ENCODE measurements at regions not wholly inside any gene's neighbourhood (a gene's known extent, or its start where the extent isn't known, plus 50 kb on each side); places are given as distances from the start of the nearest gene placed in this dataset.
"Not testable (repeated sequence)": the region's sequence is repeated elsewhere in the genome, so short reads cannot be mapped to it uniquely, and the experiment has no call there.

- no peaks in the 10 kb centered on the region for H3K27me3 ChIP-seq (ENCODE audit: control insufficient read depth in 1 of 2, insufficient read depth in 2 of 2, low read length in 2 of 2)
- H3K4me3 ChIP-seq (ENCODE audit: low read length in 2 of 2), result no peak overlapping the region
- no peaks in the 10 kb centered on the region for H3K9me3 ChIP-seq (ENCODE audit: control insufficient read depth in 2 of 2, low read length in 2 of 2)
- no peaks in the 10 kb centered on the region for H3K36me3 ChIP-seq (ENCODE audit: control insufficient read depth in 2 of 2, insufficient read depth in 2 of 2, low read length in 2 of 2)
- H3K4me1 ChIP-seq (ENCODE audit: control insufficient read depth, insufficient read depth, low read length), result no peaks in the 10 kb centered on the region
- H3K9ac ChIP-seq (ENCODE audit: low read length in 2 of 2), result no peak overlapping the region
- no peak overlapping the region for H3K27ac ChIP-seq (ENCODE audit: low read length)
Observed at GRCh38 chr6:74181471-74181870, 485.5 kb downstream of the CD109 start.

DNA sequence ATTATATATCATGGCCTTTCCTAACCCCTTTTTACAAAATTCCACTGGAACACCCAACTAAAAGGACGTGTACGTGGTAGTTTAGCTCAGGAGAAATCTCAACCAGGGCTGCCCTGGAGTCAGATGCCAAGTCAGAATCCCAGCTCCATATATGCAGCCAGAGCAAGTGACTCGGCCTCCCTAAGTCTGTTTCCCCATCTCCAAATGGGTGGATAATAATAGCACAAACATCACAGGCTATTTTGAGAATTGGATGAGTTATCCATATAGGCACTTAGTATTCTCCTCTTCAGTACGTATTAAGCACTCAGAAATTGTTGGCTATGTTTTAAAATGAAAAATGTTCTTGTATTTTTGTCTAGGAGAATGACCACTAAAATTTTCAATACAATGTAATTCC lies 481.5 kb downstream of the CD109 start:
- Histone ChIP-seq H3K4me1 (ENCODE audit: control insufficient read depth, insufficient read depth, low read length) (no peaks in the 10 kb centered on the region), H3K27me3 (ENCODE audit: control insufficient read depth in 1 of 2, insufficient read depth in 2 of 2, low read length in 2 of 2) (no peaks in the 10 kb centered on the region), H3K36me3 (ENCODE audit: control insufficient read depth in 2 of 2, insufficient read depth in 2 of 2, low read length in 2 of 2) (no peaks in the 10 kb centered on the region), H3K9ac (ENCODE audit: low read length in 2 of 2) (no peak overlapping the region), H3K27ac (ENCODE audit: low read length) (no peak overlapping the region), H3K9me3 (ENCODE audit: control insufficient read depth in 2 of 2, low read length in 2 of 2) (no peaks in the 10 kb centered on the region), H3K4me3 (ENCODE audit: low read length in 2 of 2) (no peak overlapping the region)

DNA sequence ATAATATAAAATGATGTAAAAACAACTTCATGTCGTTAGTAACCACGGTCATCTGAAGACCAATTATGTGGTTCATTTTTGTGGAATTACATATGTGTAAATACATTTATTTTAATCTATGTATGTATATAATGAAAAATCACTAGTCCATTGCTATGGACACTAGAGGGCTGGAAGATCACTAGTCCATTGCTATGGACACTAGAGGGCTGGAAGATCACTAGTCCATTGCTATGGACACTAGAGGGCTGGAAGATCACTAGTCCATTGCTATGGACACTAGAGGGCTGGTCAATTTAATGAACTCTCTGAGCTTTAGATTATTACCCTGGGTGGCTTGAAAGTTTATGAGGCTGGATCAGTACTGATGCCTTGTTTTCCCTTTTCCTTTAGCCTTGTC lies 474.5 kb downstream of the CD109 start:
- not testable (repeated sequence) for H3K9ac ChIP-seq (ENCODE audit: low read length in 2 of 2); H3K36me3 ChIP-seq (ENCODE audit: control insufficient read depth in 2 of 2, insufficient read depth in 2 of 2, low read length in 2 of 2); H3K9me3 ChIP-seq (ENCODE audit: control insufficient read depth in 2 of 2, low read length in 2 of 2); H3K27ac ChIP-seq (ENCODE audit: low read length); H3K27me3 ChIP-seq (ENCODE audit: control insufficient read depth in 1 of 2, insufficient read depth in 2 of 2, low read length in 2 of 2); H3K4me1 ChIP-seq (ENCODE audit: control insufficient read depth, insufficient read depth, low read length); H3K4me3 ChIP-seq (ENCODE audit: low read length in 2 of 2)

DNA sequence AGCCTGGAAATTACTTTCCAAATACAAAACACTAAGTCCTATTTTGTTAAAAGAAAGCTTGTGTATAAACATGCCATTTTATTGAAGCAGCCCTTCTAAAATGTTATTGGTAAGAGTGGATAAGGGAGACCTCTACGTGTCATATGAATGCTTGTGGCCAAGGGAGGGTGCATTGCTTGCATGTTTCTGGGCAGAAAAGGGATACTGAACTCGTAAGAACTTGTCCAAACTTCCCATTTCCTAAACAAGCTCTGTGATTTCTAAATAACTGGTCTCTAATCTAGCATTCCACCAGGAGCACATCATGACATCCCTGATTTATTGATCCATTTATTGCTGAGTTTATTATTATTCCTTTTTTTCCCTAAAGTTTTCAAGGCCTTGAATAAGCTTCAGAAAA lies 474.1 kb downstream of the CD109 start:
- Histone ChIP-seq H3K36me3 (ENCODE audit: control insufficient read depth in 2 of 2, insufficient read depth in 2 of 2, low read length in 2 of 2) (no peaks in the 10 kb centered on the region), H3K27ac (ENCODE audit: low read length) (peak overlapping the region; percentile 12), H3K4me3 (ENCODE audit: low read length in 2 of 2) (no peak overlapping the region), H3K27me3 (ENCODE audit: control insufficient read depth in 1 of 2, insufficient read depth in 2 of 2, low read length in 2 of 2) (no peaks in the 10 kb centered on the region), H3K9me3 (ENCODE audit: control insufficient read depth in 2 of 2, low read length in 2 of 2) (no peaks in the 10 kb centered on the region), H3K9ac (ENCODE audit: low read length in 2 of 2) (no peak overlapping the region), H3K4me1 (ENCODE audit: control insufficient read depth, insufficient read depth, low read length) (peaks cover 8% of the 10 kb centered on the region)

DNA sequence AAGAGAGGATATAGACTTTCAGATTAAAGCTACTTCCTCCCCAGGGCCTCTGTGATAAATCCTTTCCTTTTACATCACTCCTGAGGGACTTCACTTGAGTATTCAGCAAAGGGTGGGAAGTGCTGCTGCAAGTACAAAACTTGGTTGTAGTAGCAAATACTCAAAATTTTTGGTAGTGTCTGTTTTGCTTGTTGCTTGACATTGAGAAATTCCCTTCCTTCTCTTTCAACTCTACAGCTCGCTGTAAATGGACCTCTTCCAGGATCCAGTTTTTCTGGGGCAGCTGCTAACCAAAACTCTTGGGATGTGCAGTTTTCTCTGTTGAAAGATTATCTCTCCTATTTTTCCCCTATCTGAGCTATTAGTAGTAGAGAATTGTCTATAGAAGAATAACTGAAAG lies 472.0 kb downstream of the CD109 start:
- Histone ChIP-seq H3K4me1 (ENCODE audit: control insufficient read depth, insufficient read depth, low read length) (peaks cover 8% of the 10 kb centered on the region), H3K27me3 (ENCODE audit: control insufficient read depth in 1 of 2, insufficient read depth in 2 of 2, low read length in 2 of 2) (no peaks in the 10 kb centered on the region), H3K36me3 (ENCODE audit: control insufficient read depth in 2 of 2, insufficient read depth in 2 of 2, low read length in 2 of 2) (no peaks in the 10 kb centered on the region), H3K4me3 (ENCODE audit: low read length in 2 of 2) (no peak overlapping the region), H3K9ac (ENCODE audit: low read length in 2 of 2) (no peak overlapping the region), H3K9me3 (ENCODE audit: control insufficient read depth in 2 of 2, low read length in 2 of 2) (no peaks in the 10 kb centered on the region), H3K27ac (ENCODE audit: low read length) (peak overlapping the region; percentile 69)

- peak overlapping the region; percentile 69 for H3K27ac ChIP-seq (ENCODE audit: low read length)
- H3K4me1 ChIP-seq (ENCODE audit: control insufficient read depth, insufficient read depth, low read length), result peaks cover 8% of the 10 kb centered on the region
- H3K36me3 ChIP-seq (ENCODE audit: control insufficient read depth in 2 of 2, insufficient read depth in 2 of 2, low read length in 2 of 2), result no peaks in the 10 kb centered on the region
- no peaks in the 10 kb centered on the region for H3K9me3 ChIP-seq (ENCODE audit: control insufficient read depth in 2 of 2, low read length in 2 of 2)
- peak overlapping the region in 1 of 2 donors; percentile 8 for H3K4me3 ChIP-seq (ENCODE audit: low read length in 2 of 2)
- no peak overlapping the region for H3K9ac ChIP-seq (ENCODE audit: low read length in 2 of 2)
- H3K27me3 ChIP-seq (ENCODE audit: control insufficient read depth in 1 of 2, insufficient read depth in 2 of 2, low read length in 2 of 2), result no peaks in the 10 kb centered on the region
Observed at GRCh38 chr6:74167511-74167910, 471.5 kb downstream of the CD109 start.

- Histone ChIP-seq H3K4me3 (ENCODE audit: low read length in 2 of 2) (peak overlapping the region in 1 of 2 donors; percentile 8), H3K36me3 (ENCODE audit: control insufficient read depth in 2 of 2, insufficient read depth in 2 of 2, low read length in 2 of 2) (no peaks in the 10 kb centered on the region), H3K4me1 (ENCODE audit: control insufficient read depth, insufficient read depth, low read length) (peaks cover 8% of the 10 kb centered on the region), H3K9ac (ENCODE audit: low read length in 2 of 2) (no peak overlapping the region), H3K9me3 (ENCODE audit: control insufficient read depth in 2 of 2, low read length in 2 of 2) (no peaks in the 10 kb centered on the region), H3K27ac (ENCODE audit: low read length) (peak overlapping the region; percentile 69), H3K27me3 (ENCODE audit: control insufficient read depth in 1 of 2, insufficient read depth in 2 of 2, low read length in 2 of 2) (no peaks in the 10 kb centered on the region)
Observed at GRCh38 chr6:74166849-74167248, 470.8 kb downstream of the CD109 start.

DNA sequence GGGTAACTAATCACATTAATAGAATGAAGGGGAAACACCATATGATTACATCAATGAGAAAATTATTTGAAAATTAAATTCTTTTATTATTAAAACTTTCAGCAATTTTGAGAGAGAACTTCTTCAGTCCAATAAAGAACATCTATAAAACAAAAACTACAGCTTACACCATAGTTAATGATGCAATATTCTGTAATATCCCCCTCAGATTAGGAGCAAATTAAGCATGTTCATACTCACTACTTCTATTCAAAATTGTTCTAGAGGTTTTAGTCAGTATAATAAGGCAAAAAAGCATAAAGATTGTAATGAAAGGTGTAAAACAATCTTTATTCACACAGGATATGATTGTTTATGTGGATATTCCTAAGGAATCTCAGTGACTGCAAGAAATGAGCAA lies 465.4 kb downstream of the CD109 start:
- H3K9me3 ChIP-seq (ENCODE audit: control insufficient read depth in 2 of 2, low read length in 2 of 2), result no peaks in the 10 kb centered on the region
- no peaks in the 10 kb centered on the region for H3K27me3 ChIP-seq (ENCODE audit: control insufficient read depth in 1 of 2, insufficient read depth in 2 of 2, low read length in 2 of 2)
- H3K4me1 ChIP-seq (ENCODE audit: control insufficient read depth, insufficient read depth, low read length), result no peaks in the 10 kb centered on the region
- no peak overlapping the region for H3K4me3 ChIP-seq (ENCODE audit: low read length in 2 of 2)
- H3K27ac ChIP-seq (ENCODE audit: low read length), result no peak overlapping the region
- H3K36me3 ChIP-seq (ENCODE audit: control insufficient read depth in 2 of 2, insufficient read depth in 2 of 2, low read length in 2 of 2), result no peaks in the 10 kb centered on the region
- no peak overlapping the region for H3K9ac ChIP-seq (ENCODE audit: low read length in 2 of 2)

DNA sequence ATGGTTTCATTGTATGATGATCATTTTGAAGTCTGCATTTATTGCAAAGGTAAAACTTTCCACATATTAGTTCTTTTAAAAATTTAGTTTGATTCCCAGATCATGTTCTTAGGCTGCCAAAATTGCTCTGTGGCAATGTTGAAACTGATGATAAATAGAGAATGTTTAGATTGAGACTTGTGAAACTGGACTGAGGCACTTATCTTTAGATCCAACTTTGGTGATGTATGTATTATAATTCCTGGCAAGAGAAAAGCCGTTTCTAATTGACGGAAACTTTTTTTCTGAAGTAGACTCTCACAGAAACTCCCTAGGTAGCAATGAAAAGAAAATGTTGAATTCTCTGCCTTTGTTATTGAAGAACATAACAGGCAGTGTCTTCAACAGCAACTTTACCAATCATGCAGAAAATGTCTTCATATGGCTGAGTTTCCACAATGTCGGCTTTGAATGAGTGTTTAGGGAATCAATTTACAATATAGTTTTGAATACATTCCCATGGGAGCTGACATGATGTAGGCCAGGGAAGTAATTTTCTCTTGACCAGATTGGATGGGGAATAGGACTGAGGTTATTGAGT lies 456.2 kb downstream of the CD109 start:
- no peaks in the 10 kb centered on the region for H3K9me3 ChIP-seq (ENCODE audit: control insufficient read depth in 2 of 2, low read length in 2 of 2)
- no peak overlapping the region for H3K27ac ChIP-seq (ENCODE audit: low read length)
- no peak overlapping the region for H3K4me3 ChIP-seq (ENCODE audit: low read length in 2 of 2)
- H3K4me1 ChIP-seq (ENCODE audit: control insufficient read depth, insufficient read depth, low read length), result no peaks in the 10 kb centered on the region
- H3K27me3 ChIP-seq (ENCODE audit: control insufficient read depth in 1 of 2, insufficient read depth in 2 of 2, low read length in 2 of 2), result no peaks in the 10 kb centered on the region
- no peak overlapping the region for H3K9ac ChIP-seq (ENCODE audit: low read length in 2 of 2)
- H3K36me3 ChIP-seq (ENCODE audit: control insufficient read depth in 2 of 2, insufficient read depth in 2 of 2, low read length in 2 of 2), result no peaks in the 10 kb centered on the region

GRCh38 chr6:74145931-74146330 lies 449.9 kb downstream of the CD109 start:
- Histone ChIP-seq H3K4me1 (ENCODE audit: control insufficient read depth, insufficient read depth, low read length) (no peaks in the 10 kb centered on the region), H3K27ac (ENCODE audit: low read length) (no peak overlapping the region), H3K9ac (ENCODE audit: low read length in 2 of 2) (no peak overlapping the region), H3K27me3 (ENCODE audit: control insufficient read depth in 1 of 2, insufficient read depth in 2 of 2, low read length in 2 of 2) (no peaks in the 10 kb centered on the region), H3K4me3 (ENCODE audit: low read length in 2 of 2) (no peak overlapping the region), H3K9me3 (ENCODE audit: control insufficient read depth in 2 of 2, low read length in 2 of 2) (no peaks in the 10 kb centered on the region), H3K36me3 (ENCODE audit: control insufficient read depth in 2 of 2, insufficient read depth in 2 of 2, low read length in 2 of 2) (no peaks in the 10 kb centered on the region)

GRCh38 chr6:74137911-74138310 lies 441.9 kb downstream of the CD109 start:
- Histone ChIP-seq H3K36me3 (ENCODE audit: control insufficient read depth in 2 of 2, insufficient read depth in 2 of 2, low read length in 2 of 2) (no peaks in the 10 kb centered on the region), H3K27me3 (ENCODE audit: control insufficient read depth in 1 of 2, insufficient read depth in 2 of 2, low read length in 2 of 2) (no peaks in the 10 kb centered on the region), H3K4me3 (ENCODE audit: low read length in 2 of 2) (no peak overlapping the region), H3K27ac (ENCODE audit: low read length) (no peak overlapping the region), H3K9ac (ENCODE audit: low read length in 2 of 2) (no peak overlapping the region), H3K4me1 (ENCODE audit: control insufficient read depth, insufficient read depth, low read length) (no peaks in the 10 kb centered on the region), H3K9me3 (ENCODE audit: control insufficient read depth in 2 of 2, low read length in 2 of 2) (no peaks in the 10 kb centered on the region)

Data from stomach smooth muscle (tissue), 2 donors.